Mucosa of gallbladder (tissue), 1 donor: ENCODE measurements at regions not wholly inside any gene's neighbourhood (a gene's known extent, or its start where the extent isn't known, plus 50 kb on each side); places are given as distances from the start of the nearest gene placed in this dataset.

Experiments
- DNase-seq: peaks from one replicate; pipeline ENCODE4 v3.0.0-alpha.2; 2020; ENCODE audit warnings: low spot score
- donor health status: DM: no; HTN: no; CAD: no.

DNA sequence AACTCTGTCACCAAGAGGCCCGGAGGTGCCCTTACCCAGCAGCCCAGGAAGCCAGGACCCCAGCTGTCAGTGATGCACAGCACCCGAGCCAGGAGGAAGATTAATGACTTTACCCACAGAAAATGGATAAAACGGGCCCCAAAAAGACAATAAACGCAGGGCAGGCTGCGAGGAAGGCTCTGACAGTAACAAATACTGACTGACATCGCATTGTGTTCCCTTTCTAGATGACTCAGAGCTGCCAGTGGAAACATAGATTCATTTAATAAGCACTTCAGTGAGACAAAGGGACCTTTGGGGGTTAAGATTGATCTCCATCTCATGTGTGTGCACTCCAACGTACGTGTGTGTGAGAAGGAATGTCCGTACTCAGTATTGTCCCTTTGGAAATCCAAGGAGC, 225.3 kb upstream of the PPP2R3A start:
- no peak for DNase-seq

DNA sequence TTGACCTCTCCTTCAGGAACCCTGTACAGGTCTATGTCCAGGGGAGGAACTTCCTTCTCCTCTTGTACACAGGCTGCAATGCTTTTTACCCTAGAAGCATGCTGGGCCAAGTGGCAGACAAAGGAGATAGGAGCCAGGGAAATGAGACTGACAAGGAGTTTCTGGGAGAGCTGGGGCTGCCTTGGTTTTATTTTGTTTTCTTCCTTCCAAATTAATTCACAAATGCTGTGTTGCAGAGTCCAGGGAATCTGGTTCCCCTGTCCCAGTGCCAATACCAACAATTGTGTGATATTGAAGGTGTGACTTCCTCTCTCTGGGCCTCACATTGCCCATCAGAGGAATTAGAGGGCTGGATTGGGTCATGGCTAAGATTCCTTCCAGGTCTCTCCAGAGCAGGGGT, 224.8 kb upstream of the PPP2R3A start:
- DNase-seq, result no peak

DNA sequence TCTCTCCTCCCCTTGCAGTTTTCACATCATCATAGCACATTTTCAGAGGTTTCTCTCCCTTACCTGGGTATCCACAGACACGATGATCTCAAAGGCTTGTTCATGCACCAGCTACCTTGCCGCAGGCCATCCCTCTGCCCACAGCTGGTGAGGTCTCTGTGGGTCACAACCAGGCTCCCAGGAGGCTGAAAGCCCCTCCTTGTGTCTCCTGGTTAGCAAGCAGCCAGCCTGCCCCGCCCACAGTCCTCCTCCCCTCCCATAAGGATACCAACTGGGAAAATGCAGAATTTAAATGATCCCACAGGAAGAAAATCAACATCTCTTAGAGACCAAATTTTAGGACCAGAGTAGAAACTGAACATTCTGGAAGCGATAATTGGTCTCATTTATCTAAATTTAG, 213.5 kb upstream of the PPP2R3A start:
- DNase-seq, result no peak

DNA sequence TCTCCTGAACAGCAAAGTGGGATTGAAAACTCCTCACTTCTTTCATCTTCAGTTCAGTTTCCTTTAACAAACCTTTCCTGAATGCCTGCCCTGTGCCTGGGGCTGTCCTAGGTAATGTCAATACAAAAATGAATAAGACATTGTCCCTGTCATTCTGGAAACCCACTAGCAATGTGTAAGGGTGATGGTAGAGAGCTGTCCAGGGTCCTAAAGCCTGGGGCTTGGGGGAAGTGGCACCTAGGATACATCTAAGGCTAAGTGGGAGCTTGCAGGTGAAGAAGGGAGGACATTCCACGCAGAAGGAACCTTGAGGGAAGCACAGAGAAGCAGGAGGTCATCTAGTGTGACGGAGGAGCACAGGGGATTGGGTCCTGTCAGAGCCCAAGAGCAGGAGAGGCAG, 212.7 kb upstream of the PPP2R3A start:
- DNase-seq, result no peak

DNA sequence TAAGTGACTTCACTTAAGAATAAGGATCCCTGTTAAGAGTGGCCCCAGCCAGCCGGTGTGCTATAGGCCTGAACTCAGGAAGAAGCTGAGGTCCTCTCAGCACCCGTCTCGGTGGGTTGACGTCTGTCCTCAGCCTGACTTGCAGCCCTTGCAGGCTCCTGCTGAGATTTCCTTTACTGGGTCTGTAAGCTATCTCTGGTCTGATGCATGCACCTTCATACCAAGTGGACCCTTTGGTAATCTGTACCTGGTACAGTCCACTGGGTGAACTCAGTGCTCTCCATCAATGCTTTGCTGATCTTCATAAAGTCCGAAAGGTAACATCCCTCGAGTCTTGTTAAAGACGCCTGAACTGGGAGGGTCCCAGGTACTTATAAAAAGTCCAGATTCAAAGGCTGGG, 212.0 kb upstream of the PPP2R3A start:
- no peak for DNase-seq

DNA sequence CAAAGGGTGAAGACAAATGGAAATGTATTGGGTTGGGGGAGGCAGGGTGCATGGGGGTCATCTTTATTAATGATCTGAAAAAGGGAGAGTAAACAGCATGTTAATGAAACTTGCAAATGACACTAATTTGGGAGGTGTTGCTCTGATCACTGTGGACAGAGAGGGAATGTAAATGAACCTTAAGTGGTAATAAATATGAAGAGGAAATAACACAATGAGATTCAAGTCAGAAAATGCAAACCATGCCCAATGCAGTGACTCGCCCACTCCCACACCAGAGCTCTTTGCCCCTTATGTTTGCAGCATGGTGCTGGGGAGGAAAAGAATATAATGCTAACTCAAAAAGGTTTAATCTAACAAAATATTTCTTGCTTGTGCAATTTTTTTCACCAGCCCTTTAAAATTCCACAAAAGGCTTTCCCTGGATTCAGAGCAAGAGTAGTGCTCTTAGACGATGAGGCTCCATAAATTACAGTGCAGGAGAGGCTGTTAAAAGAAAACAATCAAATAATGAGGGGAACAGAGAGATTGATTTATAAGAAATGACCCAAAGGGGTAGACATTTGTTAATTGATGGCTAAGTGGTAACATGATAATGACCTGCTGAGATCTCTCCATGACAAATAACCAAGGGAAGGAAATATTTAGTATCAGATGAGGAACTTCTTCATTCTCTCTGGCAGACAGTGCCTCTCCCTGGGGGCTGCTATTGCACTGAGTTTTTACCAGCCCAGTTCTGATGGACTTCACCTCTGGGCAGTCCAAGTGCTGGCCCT, 210.0 kb upstream of the PPP2R3A start:
- no peak for DNase-seq

DNA sequence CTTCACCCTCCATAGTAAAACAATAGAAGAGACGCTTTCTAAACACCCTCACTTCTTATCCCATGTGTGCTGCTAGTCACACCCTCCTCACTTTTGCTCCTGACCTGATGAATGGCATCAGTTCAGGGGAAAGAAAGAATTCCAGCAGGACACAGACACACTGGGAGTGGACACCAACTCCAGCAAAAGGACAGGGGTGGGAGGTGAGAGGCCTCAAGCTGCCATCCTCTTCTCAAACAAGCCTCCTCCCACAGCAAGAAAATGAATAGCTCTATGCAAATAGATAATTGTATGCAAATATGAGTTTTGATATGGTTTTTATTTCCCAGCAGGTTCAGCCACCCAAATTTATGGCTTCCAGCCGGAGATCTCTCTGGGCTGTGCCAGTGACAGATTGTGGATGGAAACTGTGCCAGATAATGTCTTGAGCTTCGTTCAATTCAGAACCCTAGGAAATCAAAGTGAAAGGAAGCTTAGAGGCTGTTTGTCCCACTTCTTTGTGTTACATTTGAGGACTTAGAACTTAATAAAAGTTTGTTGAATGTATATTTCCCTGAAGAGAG, 209.3 kb upstream of the PPP2R3A start:
- no peak for DNase-seq

DNA sequence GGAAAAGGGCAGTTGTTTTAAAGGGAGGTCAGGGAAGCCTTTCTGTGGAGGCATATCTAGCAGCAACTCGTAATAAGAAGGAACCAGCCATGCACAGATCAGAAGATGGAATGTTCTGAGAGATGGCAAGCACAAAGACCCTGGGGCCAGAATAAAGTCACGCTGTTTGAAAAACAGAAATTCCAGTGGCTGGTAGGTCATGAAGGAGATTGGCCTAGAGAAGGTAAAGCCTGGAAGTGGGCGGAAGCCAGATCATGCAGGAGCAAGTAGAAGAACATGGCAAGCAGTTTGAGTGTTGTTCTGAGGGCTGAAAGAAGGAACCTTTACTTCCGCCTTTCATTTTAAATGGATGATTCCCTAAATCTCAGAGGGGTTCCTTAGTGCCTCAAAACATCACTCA, 208.1 kb upstream of the PPP2R3A start:
- no peak for DNase-seq

DNA sequence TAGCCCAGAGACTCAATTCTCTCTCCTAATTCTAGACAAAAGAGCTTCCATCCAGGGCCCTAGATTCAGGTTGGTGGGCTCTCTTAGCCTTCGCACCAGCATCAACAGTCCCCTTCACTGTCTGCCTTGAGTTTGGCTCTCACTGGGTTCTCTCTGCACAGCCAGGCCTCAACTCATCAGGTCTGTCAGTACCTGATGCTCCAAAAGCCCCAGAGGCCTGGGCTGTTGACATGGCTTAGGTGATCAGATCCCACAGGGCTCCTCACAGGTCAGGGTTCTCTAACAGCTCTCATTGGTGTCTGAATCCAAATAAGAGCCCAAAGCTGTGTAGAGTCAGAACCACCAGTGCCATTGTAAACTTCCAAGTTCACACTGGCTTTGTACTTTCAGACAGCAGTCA, 206.6 kb upstream of the PPP2R3A start:
- DNase-seq, result no peak

DNA sequence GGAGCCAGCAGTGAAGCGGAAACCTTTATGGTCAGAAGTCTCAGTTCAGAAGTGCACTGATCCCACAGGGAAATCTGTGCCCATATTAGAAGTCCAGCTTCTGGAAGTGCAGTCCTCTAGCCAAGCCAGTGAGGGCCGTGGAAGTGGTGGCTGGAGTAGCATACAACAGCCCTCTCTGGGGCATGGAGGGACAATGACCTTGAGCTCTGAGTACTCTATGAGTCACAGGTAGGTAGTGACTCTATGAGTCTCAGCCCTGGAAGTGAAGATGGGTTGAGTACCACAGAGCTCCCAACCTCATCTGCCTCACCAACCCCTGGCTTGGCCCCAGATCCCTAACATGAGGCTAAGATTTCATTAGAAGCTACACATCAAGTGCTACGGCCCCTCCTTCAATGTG, 205.9 kb upstream of the PPP2R3A start:
- no peak for DNase-seq

DNA sequence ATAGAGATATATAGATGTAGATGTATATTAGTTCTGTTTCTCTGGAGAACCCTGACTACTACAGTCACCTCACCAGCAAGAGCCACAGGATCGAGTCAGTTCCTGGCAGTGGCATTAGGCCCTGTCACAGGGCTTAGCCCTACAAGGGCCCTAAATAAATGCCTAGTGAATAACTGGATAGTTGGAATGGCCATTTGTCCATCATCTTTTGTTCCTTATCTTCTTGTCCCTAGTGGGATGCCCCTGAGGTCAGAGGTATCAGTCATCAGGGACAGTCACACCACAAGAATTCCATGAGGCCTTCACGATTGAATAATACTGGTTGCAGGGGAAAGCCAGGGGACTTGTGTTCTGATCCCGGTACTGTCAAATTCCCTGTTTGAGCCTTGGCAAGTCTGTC, 204.9 kb upstream of the PPP2R3A start:
- DNase-seq, result no peak

DNA sequence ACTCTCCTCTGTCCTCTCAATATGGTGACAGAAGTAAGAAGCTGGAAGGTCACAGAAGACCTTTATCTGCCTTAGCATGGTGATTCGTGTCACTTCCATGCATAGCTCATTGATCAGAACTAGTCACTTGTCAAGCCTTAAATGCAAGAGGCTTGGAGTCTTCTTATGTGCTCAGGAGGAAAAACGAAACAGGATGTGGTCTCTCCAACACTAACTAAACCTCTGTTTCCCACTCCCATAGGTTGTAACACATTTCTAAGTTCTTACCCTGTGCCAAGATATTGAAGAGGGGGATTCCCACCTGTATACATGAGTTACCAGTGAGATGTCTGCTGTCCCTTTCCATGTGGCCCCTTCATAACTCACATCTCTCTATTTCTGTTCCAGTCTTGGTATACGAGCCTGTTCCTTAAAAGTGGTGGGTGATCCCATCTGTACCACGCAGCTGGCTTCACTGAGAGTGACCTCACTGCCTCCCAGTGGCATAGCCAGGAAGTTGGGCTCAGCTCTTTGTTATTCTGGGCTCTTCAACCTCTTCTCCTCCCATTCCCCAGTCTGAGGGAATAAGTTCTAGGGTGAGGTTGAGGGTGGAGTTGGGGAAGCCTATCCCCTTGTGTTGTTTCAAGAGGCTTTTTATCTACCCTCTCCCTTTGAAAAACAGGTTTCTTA, 203.2 kb upstream of the PPP2R3A start:
- DNase-seq, result no peak

DNA sequence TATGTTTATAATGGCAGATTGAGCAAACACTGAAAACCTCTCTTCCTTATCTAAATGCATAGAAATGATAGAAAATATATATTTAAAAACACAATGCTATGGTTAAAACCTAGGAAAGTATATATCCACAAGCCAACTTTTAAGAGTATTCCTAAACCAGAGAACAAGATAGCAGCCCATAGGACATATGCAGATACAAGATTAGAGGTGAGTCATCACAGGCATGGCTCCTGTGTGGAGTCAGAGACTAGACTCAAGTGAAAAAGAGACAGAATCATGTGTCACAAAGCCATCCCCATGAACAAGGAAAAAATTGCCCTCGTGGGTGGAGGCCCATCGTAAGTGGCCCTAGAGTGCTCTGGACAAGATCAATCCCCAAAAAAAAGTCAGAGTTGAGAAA, 199.4 kb upstream of the PPP2R3A start:
- no peak for DNase-seq

DNA sequence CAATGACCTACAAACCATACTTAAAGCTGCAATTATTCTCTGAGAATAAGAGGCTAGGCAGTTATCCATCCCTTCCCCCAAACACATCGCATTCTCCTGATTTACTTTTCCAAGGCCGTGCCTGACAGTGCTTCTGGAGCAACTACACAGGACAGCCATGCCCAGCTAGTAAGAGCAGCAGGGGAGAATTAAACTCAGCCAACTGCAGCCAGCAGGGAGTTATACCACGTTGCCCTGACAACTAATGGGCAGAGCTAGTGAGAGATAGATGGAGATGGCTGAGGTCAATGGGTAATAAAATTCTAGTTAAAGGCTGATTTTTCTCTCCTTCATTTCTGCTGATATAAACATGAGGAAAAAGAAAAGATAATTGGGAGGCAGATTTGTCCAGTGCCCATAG, 193.8 kb upstream of the PPP2R3A start:
- DNase-seq, result no peak

DNA sequence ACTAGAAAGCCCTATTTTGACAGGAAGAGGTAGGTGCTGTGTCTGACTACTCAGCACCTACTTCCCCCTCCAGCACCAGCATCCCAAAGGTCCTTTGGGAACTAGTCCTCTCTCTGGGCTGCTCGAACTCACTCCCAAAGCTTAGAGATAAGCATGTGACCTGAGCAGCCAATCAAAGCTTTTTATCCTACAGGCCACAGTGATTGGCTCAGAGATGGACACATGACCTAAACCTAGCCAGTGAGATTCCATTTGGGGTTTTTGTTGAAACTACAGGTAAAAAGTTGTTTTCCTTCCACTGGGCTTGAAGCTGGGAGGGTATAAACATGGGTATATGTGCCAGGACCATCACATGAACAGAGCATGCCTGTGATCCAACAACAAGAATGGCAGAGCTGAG, 186.5 kb upstream of the PPP2R3A start:
- DNase-seq, result no peak

DNA sequence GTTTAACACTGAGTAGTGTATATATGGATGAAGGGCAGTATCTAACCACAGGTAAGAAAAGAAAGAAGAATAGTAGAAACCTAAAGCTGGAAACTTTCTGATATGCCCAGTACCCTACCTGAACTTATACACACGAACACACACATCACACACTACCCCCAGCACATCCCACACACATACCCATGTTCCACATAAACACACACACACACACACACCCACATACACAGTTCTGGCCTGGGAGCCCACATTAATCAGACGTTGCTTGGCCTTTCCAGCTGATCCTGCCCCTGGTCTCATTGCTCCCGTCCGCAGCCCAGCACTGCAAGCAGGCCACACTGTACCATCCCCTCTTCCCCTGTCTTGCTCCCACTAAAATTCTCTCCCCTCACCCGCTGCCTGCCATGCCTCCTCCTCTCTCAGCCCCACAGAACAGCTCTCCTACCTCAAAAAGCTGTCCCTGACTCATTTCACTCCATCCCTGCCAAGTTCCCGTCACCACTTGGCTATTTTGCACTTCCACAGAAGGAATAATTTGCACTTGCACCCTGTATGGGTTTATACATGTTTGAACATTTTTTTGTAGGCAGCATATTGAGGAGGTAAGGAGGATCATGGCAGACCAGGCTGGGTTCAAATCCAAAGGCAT, 185.8 kb upstream of the PPP2R3A start:
- no peak for DNase-seq

DNA sequence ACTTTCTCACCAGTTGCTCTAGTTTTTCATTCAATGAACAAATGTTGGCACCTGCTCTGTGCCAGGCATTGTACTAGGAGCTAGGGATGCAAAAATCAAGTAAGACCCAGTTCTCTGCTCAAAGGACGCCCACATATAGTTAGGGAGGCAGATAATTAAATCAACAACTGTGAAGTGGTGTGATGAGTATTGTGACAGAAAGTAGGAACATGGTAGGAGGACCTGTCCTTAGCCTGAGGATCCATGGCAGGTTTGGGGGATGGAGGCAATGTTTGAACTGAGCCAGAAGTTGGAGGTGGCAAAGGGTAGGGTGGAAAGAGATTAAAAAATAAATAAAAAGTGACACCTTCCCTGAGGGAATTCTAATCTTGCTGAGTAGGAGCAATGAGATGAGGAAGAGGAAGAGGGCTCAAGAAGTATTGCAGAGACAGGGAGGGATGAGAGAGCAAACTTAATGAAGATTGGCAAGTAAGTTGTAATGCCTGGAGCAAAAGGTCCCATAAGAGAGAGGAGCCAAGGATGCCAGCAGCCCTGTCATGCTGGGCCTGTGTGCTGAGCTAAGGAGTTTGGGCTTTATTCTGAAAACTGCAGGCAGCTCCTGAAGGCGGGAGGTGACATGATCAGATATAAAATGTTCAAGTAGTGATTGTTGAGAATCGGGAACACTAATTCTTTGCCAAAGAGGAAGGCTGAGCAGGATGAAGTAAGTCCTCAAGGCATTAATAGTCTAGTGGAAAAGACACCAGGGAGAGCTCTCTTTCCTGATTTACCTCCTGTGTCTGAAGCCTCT, 184.3 kb upstream of the PPP2R3A start:
- DNase-seq, result no peak

DNA sequence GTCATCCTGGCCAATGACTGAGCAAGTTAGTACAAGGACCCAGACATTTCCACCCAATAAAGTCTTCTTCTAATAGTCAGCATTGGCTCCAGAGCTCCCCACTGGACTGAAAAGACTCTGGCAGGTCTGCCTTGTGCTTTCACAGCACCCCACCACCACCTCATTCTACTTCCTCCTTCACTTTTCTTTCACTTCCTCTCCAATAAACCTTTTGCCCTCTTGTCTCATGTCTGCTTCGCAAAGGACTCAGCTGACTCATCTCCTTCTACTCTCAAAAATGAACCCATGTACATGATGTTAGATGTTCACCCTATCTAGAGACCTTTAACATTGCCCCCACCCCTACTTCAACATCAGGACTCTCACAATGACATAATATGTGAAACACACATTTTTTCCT, 181.0 kb upstream of the PPP2R3A start:
- DNase-seq, result no peak

DNA sequence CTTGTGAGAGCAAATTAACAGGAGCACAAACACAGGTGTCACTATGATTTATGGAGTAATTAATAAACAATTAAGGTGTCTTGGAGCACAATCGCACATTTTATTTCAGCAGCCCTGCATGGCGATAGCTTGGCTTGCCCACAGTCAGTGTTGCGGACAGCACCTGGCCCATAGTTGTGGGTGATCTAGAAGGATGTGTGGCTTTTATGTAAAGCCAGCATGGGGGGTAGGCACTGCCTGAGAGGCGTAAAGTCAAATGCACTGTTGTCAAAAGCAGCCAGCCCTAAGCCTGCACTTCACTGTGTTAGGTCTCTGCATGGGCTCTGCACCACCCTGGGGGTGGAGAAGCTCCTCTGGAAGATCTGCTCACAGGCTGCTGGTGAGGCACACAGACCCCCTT, 177.4 kb upstream of the PPP2R3A start:
- DNase-seq, result no peak

DNA sequence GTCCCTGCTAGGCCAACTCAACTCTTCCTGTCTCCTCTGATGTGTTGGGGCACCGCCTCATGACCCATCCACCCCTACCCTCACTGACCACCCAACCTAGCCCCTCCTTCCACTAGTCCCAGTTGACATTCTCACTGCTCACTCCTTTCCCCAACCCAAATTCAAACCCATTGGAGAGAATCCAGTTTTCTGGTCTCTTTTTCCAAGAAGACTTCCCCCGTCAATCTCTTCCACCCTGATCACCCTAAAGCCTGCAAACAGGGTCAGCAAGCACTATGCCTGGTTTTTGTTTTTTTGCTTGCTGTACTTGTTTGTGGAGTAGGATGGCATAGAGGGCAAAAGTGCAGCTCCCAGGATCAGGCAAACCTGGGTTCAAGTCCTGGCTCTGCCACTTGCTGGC, 176.6 kb upstream of the PPP2R3A start:
- DNase-seq, result no peak

DNA sequence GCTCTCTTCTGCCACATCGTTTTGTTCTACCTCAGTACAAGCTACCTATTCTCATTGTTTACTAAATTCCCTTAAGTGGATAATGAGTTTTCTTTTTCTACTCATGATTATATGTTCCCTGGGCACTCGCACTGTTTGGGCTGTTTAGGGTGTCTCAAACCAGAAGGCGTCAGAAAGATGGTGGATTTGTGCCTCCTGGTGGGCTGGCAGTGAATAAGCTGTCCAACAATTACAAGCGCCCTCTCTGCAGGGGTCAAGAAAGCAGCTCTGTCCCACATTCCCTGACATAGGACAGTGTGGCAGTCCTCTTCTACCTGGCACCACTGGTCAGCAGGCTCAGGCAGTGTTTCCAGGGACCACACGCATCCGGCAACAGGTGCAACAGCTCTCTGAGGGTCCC, 173.4 kb upstream of the PPP2R3A start:
- no peak for DNase-seq

DNA sequence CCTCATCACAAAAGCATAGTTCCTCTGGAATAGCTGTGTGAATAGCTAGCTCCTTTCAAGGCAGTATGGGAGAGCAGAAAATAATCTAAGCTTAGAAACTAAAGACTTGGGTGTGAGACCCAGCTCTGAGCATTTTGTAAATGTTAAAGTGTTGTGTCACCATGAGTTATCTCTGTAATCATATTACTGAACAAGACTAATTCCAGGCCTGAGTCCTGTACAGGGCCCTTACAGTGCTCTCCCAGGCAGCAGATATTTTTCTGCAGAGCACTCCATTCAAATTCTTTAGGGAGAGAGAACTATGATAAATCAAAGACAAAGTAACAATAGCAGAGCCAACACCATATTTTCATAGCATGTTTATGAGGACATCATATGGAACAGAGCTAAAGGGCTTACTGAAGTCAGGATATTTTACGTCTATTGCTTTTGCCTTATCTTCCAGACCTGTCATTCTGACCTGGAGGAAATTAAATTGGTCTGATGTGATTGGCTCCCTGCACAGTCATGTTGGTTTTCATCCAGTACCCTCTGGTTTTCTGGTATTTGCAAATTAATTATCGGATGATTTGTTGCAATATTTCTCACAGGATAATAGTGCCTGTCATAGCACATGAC, 172.6 kb upstream of the PPP2R3A start:
- no peak for DNase-seq
